ENCODE measurements at regions not wholly inside any gene's neighbourhood (a gene's known extent, or its start where the extent isn't known, plus 50 kb on each side); places are given as distances from the start of the nearest gene placed in this dataset.
A peak's percentile ranks its signal among the peaks of the same experiment; 100 is the strongest.

DNA sequence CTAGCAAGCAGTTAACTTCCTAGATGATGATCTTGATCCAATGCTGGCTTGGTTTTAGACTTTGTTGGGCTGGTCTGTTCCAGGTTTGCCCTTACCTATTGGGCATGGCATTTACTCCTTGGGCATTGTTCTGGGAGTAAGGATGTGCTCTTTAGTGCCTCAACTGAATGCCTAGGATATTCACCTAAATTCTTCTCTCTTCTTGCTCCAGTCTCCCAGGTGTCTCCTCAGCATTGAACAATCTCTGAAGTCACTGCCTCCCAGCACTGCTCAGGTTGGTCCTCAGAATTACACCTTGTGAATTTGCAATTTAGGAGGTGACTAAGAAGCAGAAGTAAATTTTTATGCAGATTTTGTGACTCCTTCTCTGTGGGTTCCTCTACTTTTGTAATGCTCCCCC, 307.7 kb upstream of the COL3A1 start:
- POLR2A ChIA-PET = no interaction called here
- Histone ChIP-seq H3K4me2 (no peak overlapping the region), H3K79me2 (ENCODE audit: insufficient read depth) (no peaks in the 10 kb centered on the region), H3K4me1 (ENCODE audit: control insufficient read depth in 1 of 2, insufficient read depth in 2 of 2, low read depth in 1 of 2, low read length in 1 of 2) (peaks cover 0 to 3% of the 10 kb centered on the region in 2 experiments; a peak in 3 of 4 replicates), H3K27me3 (ENCODE audit: insufficient read depth) (no peaks in the 10 kb centered on the region), H3K4me3 (ENCODE audit: low read depth in 2 of 2, low read length in 1 of 2) (no peak overlapping the region), H3K9ac (no peak overlapping the region), H3K9me2 (no peaks in the 10 kb centered on the region), H3K27ac (ENCODE audit: low read depth in 2 of 2, low read length in 1 of 2) (no peak overlapping the region), H4K20me1 (ENCODE audit: insufficient read depth) (no peaks in the 10 kb centered on the region), H3K36me3 (replicated peaks in 1 of 2; ENCODE audit: control insufficient read depth in 1 of 2, insufficient read depth in 2 of 2, low read length in 1 of 2) (no peaks in the 10 kb centered on the region), H3K9me3 (no peaks in the 10 kb centered on the region), H3F3A (replicated peaks; ENCODE audit: insufficient read depth) (peaks cover 12% of the 10 kb centered on the region), H2AFZ (ENCODE audit: low read depth) (no peak overlapping the region)
- no peak for DNase-seq
- CTCF ChIA-PET = no interaction called here
- TF ChIP-seq, protein P1, sequence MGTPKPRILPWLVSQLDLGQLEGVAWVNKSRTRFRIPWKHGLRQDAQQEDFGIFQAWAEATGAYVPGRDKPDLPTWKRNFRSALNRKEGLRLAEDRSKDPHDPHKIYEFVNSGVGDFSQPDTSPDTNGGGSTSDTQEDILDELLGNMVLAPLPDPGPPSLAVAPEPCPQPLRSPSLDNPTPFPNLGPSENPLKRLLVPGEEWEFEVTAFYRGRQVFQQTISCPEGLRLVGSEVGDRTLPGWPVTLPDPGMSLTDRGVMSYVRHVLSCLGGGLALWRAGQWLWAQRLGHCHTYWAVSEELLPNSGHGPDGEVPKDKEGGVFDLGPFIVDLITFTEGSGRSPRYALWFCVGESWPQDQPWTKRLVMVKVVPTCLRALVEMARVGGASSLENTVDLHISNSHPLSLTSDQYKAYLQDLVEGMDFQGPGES (IDR thresholded peaks at IDR 0.05; ENCODE audit: low read depth, low read length) = no peak
- TF ChIP-seq MXI1 (IDR thresholded peaks at IDR 0.05; ENCODE audit: low read depth, low read length) = no peak
- TF ChIP-seq, protein P2, sequence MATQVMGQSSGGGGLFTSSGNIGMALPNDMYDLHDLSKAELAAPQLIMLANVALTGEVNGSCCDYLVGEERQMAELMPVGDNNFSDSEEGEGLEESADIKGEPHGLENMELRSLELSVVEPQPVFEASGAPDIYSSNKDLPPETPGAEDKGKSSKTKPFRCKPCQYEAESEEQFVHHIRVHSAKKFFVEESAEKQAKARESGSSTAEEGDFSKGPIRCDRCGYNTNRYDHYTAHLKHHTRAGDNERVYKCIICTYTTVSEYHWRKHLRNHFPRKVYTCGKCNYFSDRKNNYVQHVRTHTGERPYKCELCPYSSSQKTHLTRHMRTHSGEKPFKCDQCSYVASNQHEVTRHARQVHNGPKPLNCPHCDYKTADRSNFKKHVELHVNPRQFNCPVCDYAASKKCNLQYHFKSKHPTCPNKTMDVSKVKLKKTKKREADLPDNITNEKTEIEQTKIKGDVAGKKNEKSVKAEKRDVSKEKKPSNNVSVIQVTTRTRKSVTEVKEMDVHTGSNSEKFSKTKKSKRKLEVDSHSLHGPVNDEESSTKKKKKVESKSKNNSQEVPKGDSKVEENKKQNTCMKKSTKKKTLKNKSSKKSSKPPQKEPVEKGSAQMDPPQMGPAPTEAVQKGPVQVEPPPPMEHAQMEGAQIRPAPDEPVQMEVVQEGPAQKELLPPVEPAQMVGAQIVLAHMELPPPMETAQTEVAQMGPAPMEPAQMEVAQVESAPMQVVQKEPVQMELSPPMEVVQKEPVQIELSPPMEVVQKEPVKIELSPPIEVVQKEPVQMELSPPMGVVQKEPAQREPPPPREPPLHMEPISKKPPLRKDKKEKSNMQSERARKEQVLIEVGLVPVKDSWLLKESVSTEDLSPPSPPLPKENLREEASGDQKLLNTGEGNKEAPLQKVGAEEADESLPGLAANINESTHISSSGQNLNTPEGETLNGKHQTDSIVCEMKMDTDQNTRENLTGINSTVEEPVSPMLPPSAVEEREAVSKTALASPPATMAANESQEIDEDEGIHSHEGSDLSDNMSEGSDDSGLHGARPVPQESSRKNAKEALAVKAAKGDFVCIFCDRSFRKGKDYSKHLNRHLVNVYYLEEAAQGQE (IDR thresholded peaks at IDR 0.05; ENCODE audit: low read depth, low read length) = no peak
- TF ChIP-seq TEAD4 (IDR thresholded peaks at IDR 0.05; ENCODE audit: borderline replicate concordance, insufficient read depth) = no peak
- no peak for TF ChIP-seq RXRA (IDR thresholded peaks at IDR 0.05; ENCODE audit: borderline replicate concordance, low read depth)
- no peak for TF ChIP-seq USF1 (IDR thresholded peaks at IDR 0.05; ENCODE audit: borderline replicate concordance, low read depth)
- no peak for TF ChIP-seq EZH2phosphoT487 (IDR thresholded peaks at IDR 0.05; ENCODE audit: borderline replicate concordance, low read depth)

DNA sequence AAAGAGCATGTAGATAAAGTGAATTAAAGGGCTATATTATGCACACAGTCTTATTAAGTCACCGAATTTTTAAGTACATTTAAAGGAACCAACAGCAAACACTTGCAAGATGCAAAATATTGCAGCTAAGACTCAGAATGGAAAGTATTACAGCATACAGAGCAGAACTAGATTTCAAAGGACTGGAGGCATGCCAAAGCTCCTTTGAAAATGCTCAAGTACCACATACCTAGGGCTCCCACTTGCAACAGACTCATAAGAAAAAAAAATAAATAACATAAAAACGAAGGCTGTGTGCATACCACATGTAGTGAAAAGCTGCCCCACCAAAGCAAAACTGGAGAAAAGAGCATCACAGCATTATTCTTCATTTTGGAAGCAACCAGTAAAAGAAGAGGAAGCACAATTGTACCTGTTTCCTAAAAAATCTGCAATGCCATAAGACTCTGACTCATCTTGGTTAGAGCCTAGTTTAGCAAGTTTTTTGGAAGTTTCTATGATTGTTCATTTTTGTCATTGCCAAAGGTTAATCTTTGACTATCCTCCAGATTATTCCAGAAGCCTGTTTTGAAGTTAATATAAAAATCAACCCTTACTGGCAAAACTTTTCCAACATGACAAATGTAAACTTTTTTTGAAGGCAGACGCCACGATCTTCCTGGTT, 306.0 kb upstream of the COL3A1 start:
- 0 out of 2 replicates have a peak overlapping the region, but pooled peaks have one; percentile 9 for H3K4me2 ChIP-seq
- no peak overlapping the region for H3K27ac ChIP-seq (ENCODE audit: low read depth in 2 of 2, low read length in 1 of 2)
- no peak overlapping the region for H3K4me3 ChIP-seq (ENCODE audit: low read depth in 2 of 2, low read length in 1 of 2)
- H4K20me1 ChIP-seq (ENCODE audit: insufficient read depth) = no peaks in the 10 kb centered on the region
- H3K9me3 ChIP-seq = no peaks in the 10 kb centered on the region
- H3K9me2 ChIP-seq = no peaks in the 10 kb centered on the region
- TF ChIP-seq, protein P2 (IDR thresholded peaks at IDR 0.05; ENCODE audit: low read depth, low read length) = no peak
- TF ChIP-seq FOSL2 (IDR thresholded peaks at IDR 0.05; ENCODE audit: borderline replicate concordance, low read depth) (peak; percentile 15; the same call in 1 of the 2 replicates), NFIC (IDR thresholded peaks at IDR 0.05; ENCODE audit: borderline replicate concordance) (peak; percentile 12; the same call in 1 of the 2 replicates)
- no peaks in the 10 kb centered on the region for H3K27me3 ChIP-seq (ENCODE audit: insufficient read depth)
- H3F3A ChIP-seq (replicated peaks; ENCODE audit: insufficient read depth) = peaks cover 12% of the 10 kb centered on the region
- H3K79me2 ChIP-seq (ENCODE audit: insufficient read depth) = no peaks in the 10 kb centered on the region
- WGBS (ENCODE audit: low lambda C conversion rate) = 64% methylated on average over 4 of the region's 4 CpGs
- ChIA-PET POLR2A (no interaction called here), CTCF (no interaction called here)
- no peak overlapping the region for H3K9ac ChIP-seq
- peaks cover 0 to 3% of the 10 kb centered on the region in 2 experiments; a peak in 3 of 4 replicates for H3K4me1 ChIP-seq (ENCODE audit: control insufficient read depth in 1 of 2, insufficient read depth in 2 of 2, low read depth in 1 of 2, low read length in 1 of 2)
- no peak for DNase-seq
- H2AFZ ChIP-seq (ENCODE audit: low read depth) = no peak overlapping the region
- H3K36me3 ChIP-seq (replicated peaks in 1 of 2; ENCODE audit: control insufficient read depth in 1 of 2, insufficient read depth in 2 of 2, low read length in 1 of 2) = no peaks in the 10 kb centered on the region

Measured in SK-N-SH (cell line).